Prostate gland (tissue), 2 donors: ENCODE measurements at regions not wholly inside any gene's neighbourhood (a gene's known extent, or its start where the extent isn't known, plus 50 kb on each side); places are given as distances from the start of the nearest gene placed in this dataset.

Experiments used
- DNase-seq: peaks from one replicate; pipeline ENCODE4 v3.0.0-alpha.2; 2019; ENCODE audit warnings: low spot score
- H3K27ac ChIP-seq, 2 donors: fragments of 200-600 bp; sonication (generic); 2 replicates each; pipeline ENCODE4 v1.5.1; 2017 to 2019
- H3K27me3 ChIP-seq: fragments of 200-600 bp; sonication (generic); replicated peaks from 2 replicates; pipeline ENCODE4 v1.5.1; 2019; ENCODE audit not compliant: insufficient read depth
- H3K36me3 ChIP-seq, 2 donors: fragments of 200-600 bp; sonication (generic); 1 replicate in 1 of 2; 2 replicates in 1 of 2; pipeline versions ENCODE4 v1.5.1 to v1.8.1; 2017 to 2019
- H3K4me1 ChIP-seq: fragments of 200-600 bp; sonication (generic); replicated peaks from 2 replicates; pipeline ENCODE4 v1.5.1; 2019
- H3K4me3 ChIP-seq, 2 donors: fragments of 200-600 bp; sonication (generic); 2 replicates each; pipeline ENCODE4 v1.5.1; 2017 to 2019
- H3K9me3 ChIP-seq: fragments of 200-600 bp; sonication (generic); 2 replicates; pipeline ENCODE4 v1.5.1; 2017
- POLR2A ChIP-seq: fragments of 450-650 bp; IDR thresholded peaks from one replicate; pipeline ENCODE4 v1.6.1; 2016; ENCODE audit warnings: antibody characterized with exemption, mild to moderate bottlenecking
- POLR2AphosphoS5 ChIP-seq: sonication (generic); formaldehyde crosslinking; IDR thresholded peaks from one replicate; pipeline ENCODE4 v1.6.1; 2017; ENCODE audit warnings: antibody characterized with exemption
- WGBS: methylation state at CpG from one replicate; pipeline ENCODE4 v1.1.5; 2018; 5-methylcytosine and 5-hydroxymethylcytosine counted together
- intact Hi-C: fragments of 100-400 bp; cut with DNase I; formaldehyde crosslinking; loops from one replicate; pipeline ENCODE4 v1.14.2; 2022
- TF ChIP-seq, protein P1 (sequence below), 4 experiments: fragments of 200-600 bp in 2 of 4; fragments of 450-650 bp in 2 of 4; sonication (generic) in 2 of 4; IDR thresholded peaks; 1 replicate in 3 of 4; 2 replicates in 1 of 4; pipeline ENCODE4 v1.5.1; 2016 to 2019; ENCODE audit warnings: antibody characterized with exemption in 4 of 4, mild to moderate bottlenecking in 2 of 4, moderate library complexity in 2 of 4

DNA sequence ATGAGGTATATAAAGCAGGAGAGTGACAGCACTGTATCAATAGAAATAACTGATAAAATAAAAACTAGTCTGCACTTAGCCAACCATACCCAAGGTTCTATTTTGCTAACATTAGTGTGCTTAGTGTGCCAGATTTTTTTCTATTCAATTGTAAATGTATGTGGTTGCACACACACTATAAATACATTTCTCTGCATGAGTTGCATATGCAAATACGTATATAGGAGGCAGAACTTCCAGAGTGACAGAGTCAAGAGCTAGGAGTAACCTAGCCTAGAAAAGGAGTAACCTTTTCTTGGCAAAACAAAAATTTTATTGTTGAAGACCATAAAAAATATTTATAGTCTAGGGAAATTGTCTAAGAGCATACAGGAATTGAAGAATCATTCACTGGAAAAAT, 461.6 kb downstream of the GABRG2 start:
- Histone ChIP-seq H3K4me3 (no peak overlapping the region), H3K9me3 (no peaks in the 10 kb centered on the region), H3K27ac (no peak overlapping the region), H3K4me1 (no peaks in the 10 kb centered on the region), H3K27me3 (no peaks in the 10 kb centered on the region), H3K36me3 (no peaks in the 10 kb centered on the region)
- DNase-seq: no peak
- TF ChIP-seq POLR2AphosphoS5 (no peak), POLR2A (no peak)
- TF ChIP-seq, protein P1, sequence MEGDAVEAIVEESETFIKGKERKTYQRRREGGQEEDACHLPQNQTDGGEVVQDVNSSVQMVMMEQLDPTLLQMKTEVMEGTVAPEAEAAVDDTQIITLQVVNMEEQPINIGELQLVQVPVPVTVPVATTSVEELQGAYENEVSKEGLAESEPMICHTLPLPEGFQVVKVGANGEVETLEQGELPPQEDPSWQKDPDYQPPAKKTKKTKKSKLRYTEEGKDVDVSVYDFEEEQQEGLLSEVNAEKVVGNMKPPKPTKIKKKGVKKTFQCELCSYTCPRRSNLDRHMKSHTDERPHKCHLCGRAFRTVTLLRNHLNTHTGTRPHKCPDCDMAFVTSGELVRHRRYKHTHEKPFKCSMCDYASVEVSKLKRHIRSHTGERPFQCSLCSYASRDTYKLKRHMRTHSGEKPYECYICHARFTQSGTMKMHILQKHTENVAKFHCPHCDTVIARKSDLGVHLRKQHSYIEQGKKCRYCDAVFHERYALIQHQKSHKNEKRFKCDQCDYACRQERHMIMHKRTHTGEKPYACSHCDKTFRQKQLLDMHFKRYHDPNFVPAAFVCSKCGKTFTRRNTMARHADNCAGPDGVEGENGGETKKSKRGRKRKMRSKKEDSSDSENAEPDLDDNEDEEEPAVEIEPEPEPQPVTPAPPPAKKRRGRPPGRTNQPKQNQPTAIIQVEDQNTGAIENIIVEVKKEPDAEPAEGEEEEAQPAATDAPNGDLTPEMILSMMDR (IDR thresholded peaks at IDR 0.05): no peak
- WGBS: 27% methylated on average over 1 of the region's 1 CpG
- intact Hi-C loops: no loop called here

DNA sequence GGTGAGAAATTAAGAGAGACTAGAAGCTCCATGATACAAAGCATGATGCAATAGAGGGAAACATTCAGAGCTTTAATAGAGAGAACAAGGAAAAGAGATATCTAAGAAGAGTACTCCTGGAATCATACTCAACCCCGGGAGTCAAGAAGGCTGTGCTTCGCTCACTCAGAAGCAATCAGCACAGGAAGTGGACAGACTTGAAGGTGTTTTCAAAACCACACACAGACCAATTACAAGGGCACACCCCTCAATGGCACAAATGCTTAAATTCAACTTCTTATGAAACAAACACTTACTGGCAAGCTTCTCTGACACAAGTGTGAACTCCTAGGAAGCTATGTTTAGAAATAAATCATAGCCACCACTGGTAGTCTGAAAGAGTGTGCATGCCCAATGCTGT, 462.3 kb downstream of the GABRG2 start:
- WGBS: 94% methylated on average over 2 of the region's 2 CpGs
- no peaks in the 10 kb centered on the region for H3K36me3 ChIP-seq
- no peaks in the 10 kb centered on the region for H3K27me3 ChIP-seq
- H3K27ac ChIP-seq: no peak overlapping the region
- H3K4me1 ChIP-seq: no peaks in the 10 kb centered on the region
- H3K4me3 ChIP-seq: no peak overlapping the region
- TF ChIP-seq POLR2AphosphoS5: no peak
- TF ChIP-seq POLR2A: no peak
- TF ChIP-seq, protein P1 (IDR thresholded peaks at IDR 0.05): no peak
- H3K9me3 ChIP-seq: no peaks in the 10 kb centered on the region
- intact Hi-C loops: no loop called here
- DNase-seq: no peak

DNA sequence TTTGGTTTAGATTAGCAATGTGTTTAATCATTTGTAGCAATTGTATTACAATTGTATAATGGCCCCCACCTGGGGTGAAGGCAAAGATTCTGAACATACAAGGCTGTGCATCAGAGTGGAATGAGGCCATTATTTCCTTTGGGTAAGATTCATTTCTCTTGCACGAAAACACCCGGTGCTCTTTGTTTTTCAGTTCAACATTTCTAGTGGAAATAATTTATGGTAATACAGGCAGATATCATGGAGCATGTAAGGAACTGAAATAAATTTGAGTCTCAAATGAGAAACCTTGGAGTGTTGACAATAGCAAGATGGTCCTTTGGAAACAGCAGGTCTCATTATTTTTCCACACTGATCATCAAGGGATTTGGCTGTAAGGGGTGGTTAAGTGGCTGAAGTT, 475.9 kb downstream of the GABRG2 start:
- no peak overlapping the region for H3K4me3 ChIP-seq
- intact Hi-C loops: no loop called here
- TF ChIP-seq, protein P1 (IDR thresholded peaks at IDR 0.05): no peak
- TF ChIP-seq POLR2AphosphoS5 (no peak), POLR2A (no peak)
- 72% methylated on average over 2 of the region's 2 CpGs for WGBS
- no peaks in the 10 kb centered on the region for H3K36me3 ChIP-seq
- no peaks in the 10 kb centered on the region for H3K27me3 ChIP-seq
- no peaks in the 10 kb centered on the region for H3K9me3 ChIP-seq
- DNase-seq: no peak
- no peak overlapping the region for H3K27ac ChIP-seq
- no peaks in the 10 kb centered on the region for H3K4me1 ChIP-seq

DNA sequence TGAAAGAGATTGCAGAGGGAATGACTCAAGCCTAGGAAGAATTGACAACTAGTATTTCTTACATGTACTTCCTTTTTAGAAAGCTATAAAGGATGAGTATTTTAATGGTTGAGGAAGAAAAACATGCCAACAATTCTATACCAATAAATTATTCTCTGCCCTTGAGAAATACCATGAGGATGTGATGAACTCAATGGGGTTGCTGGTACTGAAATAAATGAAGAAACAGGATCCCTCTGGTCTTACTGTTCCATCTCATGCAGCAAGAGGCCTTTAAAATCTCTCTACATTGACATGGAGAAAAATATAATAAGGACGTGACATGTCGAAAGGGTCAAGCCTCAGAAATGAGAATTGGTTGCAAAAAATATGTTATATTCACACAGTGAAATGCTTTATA, 477.3 kb downstream of the GABRG2 start:
- no peak for DNase-seq
- TF ChIP-seq POLR2AphosphoS5 (no peak), POLR2A (no peak)
- TF ChIP-seq, protein P1 (IDR thresholded peaks at IDR 0.05): no peak
- H3K4me1 ChIP-seq: no peaks in the 10 kb centered on the region
- H3K27ac ChIP-seq: no peak overlapping the region
- no peaks in the 10 kb centered on the region for H3K27me3 ChIP-seq
- no peak overlapping the region for H3K4me3 ChIP-seq
- no peaks in the 10 kb centered on the region for H3K36me3 ChIP-seq
- H3K9me3 ChIP-seq: no peaks in the 10 kb centered on the region
- intact Hi-C loops: no loop called here
- whole genome bisulfite sequencing: 94% methylated on average over 2 of the region's 2 CpGs

DNA sequence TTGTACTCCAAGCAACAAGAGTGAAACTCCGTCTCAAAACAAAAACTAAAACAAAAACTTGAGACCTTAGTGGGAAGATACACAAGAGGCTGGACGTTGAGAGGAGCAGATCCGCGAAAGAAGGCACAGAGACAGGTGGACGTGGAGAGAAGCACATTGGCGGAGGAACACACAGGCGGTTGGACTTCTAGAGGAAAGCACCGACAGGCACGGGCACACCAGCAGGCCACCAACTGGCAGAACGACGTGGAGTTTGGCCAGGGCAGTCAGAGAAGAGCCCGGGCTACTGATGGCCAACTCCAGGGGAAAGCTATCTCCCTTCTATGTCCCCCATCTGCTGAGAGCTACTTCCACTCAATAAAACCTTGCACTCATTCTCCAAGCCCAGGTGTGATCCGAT, 482.7 kb downstream of the GABRG2 start:
- Histone ChIP-seq H3K4me1 (no peaks in the 10 kb centered on the region), H3K27ac (no peak overlapping the region), H3K9me3 (no peaks in the 10 kb centered on the region), H3K4me3 (no peak overlapping the region), H3K27me3 (no peaks in the 10 kb centered on the region), H3K36me3 (no peaks in the 10 kb centered on the region)
- 91% methylated on average over 13 of the region's 13 CpGs for WGBS
- intact Hi-C loops: no loop called here
- no peak for DNase-seq
- TF ChIP-seq, protein P1 (IDR thresholded peaks at IDR 0.05): no peak
- TF ChIP-seq POLR2A (no peak), POLR2AphosphoS5 (no peak)
